ENCODE measurements at regions not wholly inside any gene's neighbourhood (a gene's known extent, or its start where the extent isn't known, plus 50 kb on each side); places are given as distances from the start of the nearest gene placed in this dataset.

- TF ChIP-seq YY1 (IDR thresholded peaks at IDR 0.05; ENCODE audit: insufficient read depth, insufficient read length), result no peak
- TF ChIP-seq SUZ12 (IDR thresholded peaks at IDR 0.05; ENCODE audit: extremely low read depth, insufficient read depth, insufficient read length), result no peak
- no peak for TF ChIP-seq ZNF274 (IDR thresholded peaks at IDR 0.05; ENCODE audit: low read depth, low read length)
- Histone ChIP-seq H3K4me3 (ENCODE audit: insufficient read length, low read depth) (no peak overlapping the region), H3K9me3 (ENCODE audit: insufficient read depth, low read length) (peaks cover 32% of the 10 kb centered on the region), H3K4me1 (ENCODE audit: insufficient read depth, insufficient read length) (peaks cover 13% of the 10 kb centered on the region), H3K27me3 (ENCODE audit: insufficient read depth, insufficient read length) (no peaks in the 10 kb centered on the region), H3K9ac (ENCODE audit: insufficient read length, low read depth) (no peak overlapping the region), H3K36me3 (ENCODE audit: insufficient read depth, insufficient read length, low read length) (no peaks in the 10 kb centered on the region)
- DNase-seq (ENCODE audit: low read depth, low spot score), result no peak
Observed at GRCh38 chr16:87189426-87189825, 127.8 kb downstream of the C16orf95 start.

DNA sequence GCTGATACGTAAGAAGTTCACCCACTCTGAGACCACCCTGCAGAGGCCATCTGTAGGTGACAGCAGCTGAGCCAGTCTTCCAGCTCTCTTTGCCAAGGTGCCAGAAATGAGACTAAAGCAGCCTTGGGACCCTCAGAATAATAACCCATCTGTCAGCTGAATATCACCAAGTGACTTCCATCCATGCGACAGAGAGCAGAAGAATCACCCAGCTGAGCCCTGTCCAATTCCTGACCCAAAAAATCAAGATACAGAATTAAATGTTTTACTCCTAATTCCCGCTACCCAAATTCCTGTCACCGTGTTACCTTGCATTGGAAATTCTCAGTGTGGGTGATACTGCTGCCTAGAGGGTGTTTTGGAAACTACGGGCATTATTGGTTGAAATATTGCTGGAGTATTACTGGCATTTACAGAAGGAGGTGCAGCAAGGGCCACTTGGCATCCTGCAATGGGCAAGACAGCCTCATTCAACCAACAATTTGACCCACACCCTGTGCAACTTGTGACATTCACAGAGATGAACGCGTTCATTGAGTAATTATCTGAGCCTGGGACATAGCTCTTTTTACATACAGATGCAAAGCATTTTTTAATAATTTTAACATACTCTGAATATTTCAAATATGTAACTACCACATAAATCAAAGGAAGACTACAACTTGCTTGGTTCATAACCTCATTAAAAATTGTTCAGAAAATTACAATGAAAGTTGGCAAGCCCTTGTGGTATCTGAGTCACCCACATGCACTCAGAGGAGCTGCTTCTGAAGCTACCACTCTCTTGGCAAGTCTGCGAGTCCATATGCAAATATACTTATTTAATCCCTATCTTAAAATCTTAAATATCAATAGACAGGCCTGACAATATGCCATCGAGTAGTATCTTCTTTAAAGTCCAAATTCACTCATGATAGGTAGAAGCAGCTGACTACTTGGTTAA lies 126.6 kb downstream of the C16orf95 start:
- DNase-seq (ENCODE audit: low read depth, low spot score), result no peak
- Histone ChIP-seq H3K36me3 (ENCODE audit: insufficient read depth, insufficient read length, low read length) (no peaks in the 10 kb centered on the region), H3K4me3 (ENCODE audit: insufficient read length, low read depth) (no peak overlapping the region), H3K27me3 (ENCODE audit: insufficient read depth, insufficient read length) (no peaks in the 10 kb centered on the region), H3K4me1 (ENCODE audit: insufficient read depth, insufficient read length) (peaks cover 13% of the 10 kb centered on the region), H3K9me3 (ENCODE audit: insufficient read depth, low read length) (peaks cover 32% of the 10 kb centered on the region), H3K9ac (ENCODE audit: insufficient read length, low read depth) (no peak overlapping the region)
- no peak for TF ChIP-seq YY1 (IDR thresholded peaks at IDR 0.05; ENCODE audit: insufficient read depth, insufficient read length)
- TF ChIP-seq ZNF274 (IDR thresholded peaks at IDR 0.05; ENCODE audit: low read depth, low read length), result no peak
- no peak for TF ChIP-seq SUZ12 (IDR thresholded peaks at IDR 0.05; ENCODE audit: extremely low read depth, insufficient read depth, insufficient read length)

DNA sequence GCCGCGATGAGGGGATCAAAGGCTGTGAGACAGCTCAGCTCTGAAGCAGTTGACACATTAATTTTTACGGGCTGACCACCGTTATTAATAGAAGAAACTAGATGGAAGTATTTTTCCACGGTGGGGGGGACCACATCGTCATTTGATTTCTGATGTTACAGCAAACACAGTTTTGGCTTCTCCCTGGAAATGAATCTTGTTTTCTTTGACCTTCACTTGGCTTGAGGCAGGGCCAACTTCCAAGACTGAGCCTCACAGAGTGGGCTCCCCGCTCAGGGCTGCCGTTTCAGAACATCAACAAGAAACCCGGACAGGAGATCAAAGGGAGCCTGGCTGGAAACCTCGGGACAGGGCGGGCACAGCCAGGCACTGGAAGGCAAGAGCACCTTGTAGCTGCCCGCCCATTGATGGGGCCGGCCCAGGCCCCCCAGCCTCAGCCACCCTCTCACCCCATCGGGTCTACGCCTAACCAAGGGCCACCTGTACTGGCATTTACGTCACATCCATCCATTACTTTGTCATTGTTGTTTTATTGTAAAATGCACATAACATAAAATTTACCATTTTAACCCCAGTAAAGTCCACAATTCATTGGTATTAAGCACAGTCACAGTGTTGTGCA lies 124.6 kb downstream of the C16orf95 start:
- DNase-seq (ENCODE audit: low read depth, low spot score), result no peak
- H3K9ac ChIP-seq (ENCODE audit: insufficient read length, low read depth), result no peak overlapping the region
- peaks cover 24% of the 10 kb centered on the region for H3K9me3 ChIP-seq (ENCODE audit: insufficient read depth, low read length)
- no peaks in the 10 kb centered on the region for H3K27me3 ChIP-seq (ENCODE audit: insufficient read depth, insufficient read length)
- no peaks in the 10 kb centered on the region for H3K4me1 ChIP-seq (ENCODE audit: insufficient read depth, insufficient read length)
- no peak for TF ChIP-seq ZNF274 (IDR thresholded peaks at IDR 0.05; ENCODE audit: low read depth, low read length)
- no peak for TF ChIP-seq SUZ12 (IDR thresholded peaks at IDR 0.05; ENCODE audit: extremely low read depth, insufficient read depth, insufficient read length)
- TF ChIP-seq YY1 (IDR thresholded peaks at IDR 0.05; ENCODE audit: insufficient read depth, insufficient read length), result no peak
- no peaks in the 10 kb centered on the region for H3K36me3 ChIP-seq (ENCODE audit: insufficient read depth, insufficient read length, low read length)
- no peak overlapping the region for H3K4me3 ChIP-seq (ENCODE audit: insufficient read length, low read depth)

GRCh38 chr16:87194172-87194571 lies 123.0 kb downstream of the C16orf95 start:
- Histone ChIP-seq H3K36me3 (ENCODE audit: insufficient read depth, insufficient read length, low read length) (no peaks in the 10 kb centered on the region), H3K9ac (ENCODE audit: insufficient read length, low read depth) (no peak overlapping the region), H3K4me1 (ENCODE audit: insufficient read depth, insufficient read length) (peaks cover 7% of the 10 kb centered on the region), H3K9me3 (ENCODE audit: insufficient read depth, low read length) (peaks cover 18% of the 10 kb centered on the region), H3K27me3 (ENCODE audit: insufficient read depth, insufficient read length) (no peaks in the 10 kb centered on the region), H3K4me3 (ENCODE audit: insufficient read length, low read depth) (no peak overlapping the region)
- TF ChIP-seq ZNF274 (IDR thresholded peaks at IDR 0.05; ENCODE audit: low read depth, low read length) (no peak), YY1 (IDR thresholded peaks at IDR 0.05; ENCODE audit: insufficient read depth, insufficient read length) (no peak), SUZ12 (IDR thresholded peaks at IDR 0.05; ENCODE audit: extremely low read depth, insufficient read depth, insufficient read length) (no peak)
- DNase-seq (ENCODE audit: low read depth, low spot score), result no peak

- Histone ChIP-seq H3K36me3 (ENCODE audit: insufficient read depth, insufficient read length, low read length) (no peaks in the 10 kb centered on the region), H3K9me3 (ENCODE audit: insufficient read depth, low read length) (peaks cover 11% of the 10 kb centered on the region), H3K9ac (ENCODE audit: insufficient read length, low read depth) (no peak overlapping the region), H3K27me3 (ENCODE audit: insufficient read depth, insufficient read length) (no peaks in the 10 kb centered on the region), H3K4me3 (ENCODE audit: insufficient read length, low read depth) (no peak overlapping the region), H3K4me1 (ENCODE audit: insufficient read depth, insufficient read length) (peaks cover 9% of the 10 kb centered on the region)
- DNase-seq (ENCODE audit: low read depth, low spot score), result no peak
- TF ChIP-seq YY1 (IDR thresholded peaks at IDR 0.05; ENCODE audit: insufficient read depth, insufficient read length), result no peak
- TF ChIP-seq SUZ12 (IDR thresholded peaks at IDR 0.05; ENCODE audit: extremely low read depth, insufficient read depth, insufficient read length), result no peak
- no peak for TF ChIP-seq ZNF274 (IDR thresholded peaks at IDR 0.05; ENCODE audit: low read depth, low read length)
Observed at GRCh38 chr16:87195161-87195560, 122.0 kb downstream of the C16orf95 start.

DNA sequence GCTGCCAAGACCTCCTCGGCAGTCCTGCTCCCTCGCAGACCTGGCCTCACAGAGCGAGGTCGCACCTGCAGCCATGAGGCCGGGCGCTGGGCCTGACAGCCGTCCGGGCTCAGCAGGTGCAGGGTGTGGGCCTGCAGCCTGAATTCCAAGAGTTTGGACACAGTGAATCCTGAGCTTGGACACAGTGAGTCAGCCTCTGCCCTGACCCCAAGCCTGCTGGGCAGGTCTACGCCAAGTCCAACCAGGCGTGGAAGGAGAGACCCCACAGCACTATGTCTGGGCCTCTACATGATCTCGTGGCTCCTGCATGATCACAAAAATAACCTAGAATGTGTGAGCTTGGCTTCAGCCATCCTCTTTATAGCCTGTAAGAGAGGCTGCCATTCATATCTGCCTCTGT lies 121.0 kb downstream of the C16orf95 start:
- Histone ChIP-seq H3K4me1 (ENCODE audit: insufficient read depth, insufficient read length) (peaks cover 9% of the 10 kb centered on the region), H3K9me3 (ENCODE audit: insufficient read depth, low read length) (peaks cover under 1% of the 10 kb centered on the region; the same call in 1 of the 2 replicates), H3K27me3 (ENCODE audit: insufficient read depth, insufficient read length) (no peaks in the 10 kb centered on the region), H3K4me3 (ENCODE audit: insufficient read length, low read depth) (no peak overlapping the region), H3K9ac (ENCODE audit: insufficient read length, low read depth) (no peak overlapping the region), H3K36me3 (ENCODE audit: insufficient read depth, insufficient read length, low read length) (no peaks in the 10 kb centered on the region)
- DNase-seq (ENCODE audit: low read depth, low spot score), result no peak
- TF ChIP-seq SUZ12 (IDR thresholded peaks at IDR 0.05; ENCODE audit: extremely low read depth, insufficient read depth, insufficient read length) (no peak), ZNF274 (IDR thresholded peaks at IDR 0.05; ENCODE audit: low read depth, low read length) (no peak), YY1 (IDR thresholded peaks at IDR 0.05; ENCODE audit: insufficient read depth, insufficient read length) (no peak)

DNA sequence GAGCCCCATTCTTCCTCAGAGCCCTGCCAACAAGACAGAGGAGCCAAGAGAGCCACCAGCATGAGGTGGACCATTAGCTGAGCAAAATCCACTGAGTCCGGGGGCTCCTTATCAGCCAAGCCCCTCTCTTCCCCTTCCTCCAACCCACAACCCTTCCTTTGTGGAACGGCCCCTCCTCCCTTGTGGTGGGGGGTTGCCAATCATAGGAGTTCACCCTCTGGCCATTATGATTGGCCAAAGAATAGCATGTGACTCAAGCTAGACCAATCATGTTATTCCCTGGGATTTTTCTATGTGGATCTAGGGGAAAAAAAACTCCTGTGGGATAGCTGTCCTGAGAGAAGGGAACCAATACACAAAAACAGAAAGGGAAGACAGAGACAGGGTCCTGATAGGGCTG lies 120.5 kb downstream of the C16orf95 start:
- no peaks in the 10 kb centered on the region for H3K36me3 ChIP-seq (ENCODE audit: insufficient read depth, insufficient read length, low read length)
- no peak overlapping the region for H3K9ac ChIP-seq (ENCODE audit: insufficient read length, low read depth)
- peaks cover 9% of the 10 kb centered on the region for H3K4me1 ChIP-seq (ENCODE audit: insufficient read depth, insufficient read length)
- TF ChIP-seq ZNF274 (IDR thresholded peaks at IDR 0.05; ENCODE audit: low read depth, low read length) (no peak), SUZ12 (IDR thresholded peaks at IDR 0.05; ENCODE audit: extremely low read depth, insufficient read depth, insufficient read length) (no peak), YY1 (IDR thresholded peaks at IDR 0.05; ENCODE audit: insufficient read depth, insufficient read length) (no peak)
- no peak for DNase-seq (ENCODE audit: low read depth, low spot score)
- H3K4me3 ChIP-seq (ENCODE audit: insufficient read length, low read depth), result no peak overlapping the region
- no peaks in the 10 kb centered on the region for H3K27me3 ChIP-seq (ENCODE audit: insufficient read depth, insufficient read length)
- H3K9me3 ChIP-seq (ENCODE audit: insufficient read depth, low read length), result no peaks in the 10 kb centered on the region
